ENCODE measurements at regions not wholly inside any gene's neighbourhood (a gene's known extent, or its start where the extent isn't known, plus 50 kb on each side); places are given as distances from the start of the nearest gene placed in this dataset.

DNA sequence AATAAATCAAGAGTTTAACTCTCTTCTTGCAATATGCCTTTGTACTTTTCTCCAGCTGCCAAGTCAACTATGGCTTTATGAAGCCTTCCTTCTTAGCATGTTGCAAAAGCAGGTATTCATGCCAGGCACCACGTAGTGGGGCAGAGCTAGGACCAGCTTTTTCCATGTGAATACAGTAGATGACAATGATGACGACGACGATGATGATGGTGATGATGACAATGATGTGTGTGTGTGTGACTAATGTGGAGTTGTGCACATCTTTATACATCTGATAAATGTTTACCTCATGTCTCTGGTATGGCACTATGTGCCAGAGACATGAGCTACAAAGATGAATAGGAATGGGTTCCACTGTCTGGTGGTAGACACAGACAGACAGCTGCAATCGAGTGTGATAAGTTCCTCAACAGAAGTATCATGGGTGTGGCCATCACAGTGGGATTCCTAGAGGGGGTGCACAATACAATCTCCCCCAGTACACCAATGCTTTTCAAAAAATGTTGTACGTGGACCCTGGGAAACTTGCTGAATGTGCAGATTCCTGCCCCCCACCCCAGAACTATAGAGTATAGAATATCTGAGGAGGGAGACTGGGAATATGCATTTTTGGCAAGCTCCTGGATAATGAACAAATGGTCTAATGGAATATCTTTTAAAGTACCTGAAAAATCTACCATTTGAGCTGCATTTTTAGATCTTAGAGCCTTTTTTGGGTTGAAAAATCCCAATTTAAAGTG lies 183.4 kb downstream of the ABCC12 start:
- no peak for DNase-seq (ENCODE audit: low spot score)

DNA sequence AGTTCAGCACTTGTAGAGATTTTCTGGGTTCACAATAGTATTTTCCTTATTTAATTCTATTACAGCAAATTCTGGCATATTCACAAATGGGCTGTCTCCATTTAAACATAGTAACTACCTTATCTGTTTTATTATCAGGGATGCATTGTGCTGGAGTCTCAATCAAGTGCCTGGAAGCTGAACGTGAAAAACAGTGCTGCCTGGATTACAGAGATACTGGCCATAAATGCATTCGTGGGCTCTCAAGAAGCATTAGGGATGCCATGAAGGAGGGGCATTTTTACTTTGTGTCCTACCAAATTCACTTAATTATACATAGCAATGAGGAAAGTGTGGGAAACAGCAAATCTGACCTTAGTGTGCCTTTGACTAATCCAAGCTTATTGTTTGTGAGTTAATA lies 184.6 kb downstream of the ABCC12 start:
- DNase-seq (ENCODE audit: low spot score) = no peak

DNA sequence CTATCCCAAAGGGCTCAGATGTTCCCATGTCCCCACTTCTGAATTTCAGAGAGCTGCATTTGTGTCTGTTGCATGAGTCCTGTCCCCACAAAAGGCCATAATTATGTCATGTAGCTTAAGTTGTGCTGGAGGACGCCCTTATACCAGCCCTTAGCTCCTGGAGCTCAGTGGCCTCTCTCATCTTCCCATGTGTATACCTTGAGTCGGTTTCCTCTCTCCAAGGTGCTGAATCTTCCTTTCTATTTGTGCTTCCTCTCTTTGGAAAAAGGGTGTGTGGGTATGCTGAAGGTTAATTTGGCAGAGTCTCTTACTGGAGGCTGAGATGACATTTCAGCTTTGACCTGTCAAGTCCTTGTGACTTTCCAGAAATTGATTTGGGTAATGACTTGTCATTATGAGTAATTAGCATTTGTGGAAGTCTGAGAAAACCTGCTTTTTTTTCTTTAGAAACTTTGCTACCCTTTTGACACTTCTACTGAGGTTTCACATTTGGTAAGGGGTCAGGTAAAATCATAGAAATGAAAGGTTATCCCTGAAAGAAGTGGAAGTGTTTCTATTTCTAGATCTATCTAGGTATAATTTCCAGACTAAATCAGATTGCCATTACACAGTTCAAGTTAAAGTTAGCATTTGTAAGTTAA lies 185.4 kb downstream of the ABCC12 start:
- DNase-seq (ENCODE audit: low spot score) = no peak

DNA sequence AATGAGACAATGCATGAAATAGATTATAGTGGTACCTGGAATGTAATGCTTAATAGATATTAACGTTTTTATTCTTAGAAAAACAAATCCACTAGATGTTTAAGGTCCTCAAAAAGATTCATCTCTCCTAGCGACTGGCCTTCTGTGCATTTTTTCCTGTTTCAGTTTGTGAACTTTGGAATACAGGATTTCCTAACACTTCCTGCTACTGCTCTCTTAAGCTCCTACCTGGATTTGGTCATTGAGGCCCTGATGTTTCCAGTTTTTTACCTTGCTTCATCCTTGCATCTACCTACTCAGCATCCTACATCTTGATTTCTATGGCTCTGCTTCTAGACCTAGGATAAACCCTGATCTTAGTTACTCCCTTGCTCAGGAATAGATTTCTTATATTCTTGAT lies 188.4 kb downstream of the ABCC12 start:
- DNase-seq (ENCODE audit: low spot score) = no peak

DNA sequence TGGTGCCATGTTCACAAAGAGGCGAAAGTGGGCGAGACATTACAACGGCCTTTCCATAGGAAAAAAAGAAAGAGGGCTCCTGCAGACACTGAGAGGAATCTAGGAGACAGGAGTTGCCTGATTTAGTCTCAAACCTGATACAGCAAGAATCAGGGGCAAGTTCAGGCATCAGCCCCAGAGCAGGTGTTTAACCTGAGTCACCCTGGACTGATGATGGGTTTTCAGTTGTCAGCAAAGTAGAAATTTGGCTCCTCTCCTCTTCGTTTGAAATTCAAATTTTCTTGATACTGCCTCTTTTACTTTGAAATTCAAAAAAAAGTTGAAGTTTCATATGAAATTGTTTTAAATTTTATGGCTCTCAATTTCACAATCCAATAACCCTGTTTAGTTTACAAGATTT lies 189.5 kb downstream of the ABCC12 start:
- no peak for DNase-seq (ENCODE audit: low spot score)

DNA sequence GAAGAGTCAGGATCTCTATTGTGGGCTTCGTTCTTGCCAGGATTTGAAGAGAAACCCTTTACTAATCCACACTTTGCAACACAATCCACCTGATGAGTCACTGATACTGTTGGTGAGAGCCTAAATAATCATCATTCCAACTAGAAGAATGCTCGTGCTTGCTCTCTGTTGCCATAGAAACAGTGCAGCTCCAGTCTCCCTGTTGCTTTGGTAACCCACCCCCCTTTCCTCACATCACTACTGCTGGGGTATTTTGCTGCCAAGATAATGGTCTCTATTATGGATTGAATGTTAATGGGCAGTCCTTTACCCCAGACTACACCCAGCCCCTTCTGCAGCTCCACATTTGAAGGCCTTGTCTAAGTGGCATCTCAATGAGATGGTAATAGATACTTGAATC lies 190.4 kb downstream of the ABCC12 start:
- DNase-seq (ENCODE audit: low spot score) = no peak

GRCh38 chr16:47958726-47959125 lies 197.1 kb downstream of the ABCC12 start:
- no peak for DNase-seq (ENCODE audit: low spot score)

DNA sequence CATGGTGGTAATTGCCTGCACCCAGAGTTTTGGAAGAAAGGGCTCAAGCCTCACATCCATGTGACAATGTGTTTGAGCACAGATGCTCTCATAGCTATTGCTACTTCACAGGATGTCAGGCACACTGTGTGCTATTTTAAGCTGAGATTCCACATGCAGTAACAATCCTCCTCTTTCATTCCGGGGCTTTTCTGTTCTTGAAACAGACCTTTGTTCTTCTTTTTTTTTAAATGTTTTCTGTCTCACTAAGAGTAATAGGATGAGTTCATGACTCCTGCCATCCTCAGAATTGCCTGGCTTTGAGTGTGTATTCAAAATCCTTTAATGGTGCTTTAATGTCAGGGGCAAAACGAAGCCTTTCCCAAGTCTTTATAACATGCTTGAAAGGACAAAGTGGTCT lies 198.9 kb downstream of the ABCC12 start:
- DNase-seq (ENCODE audit: low spot score) = no peak

GRCh38 chr16:47949714-47950113 lies 206.1 kb downstream of the ABCC12 start:
- no peak for DNase-seq (ENCODE audit: low spot score)

GRCh38 chr16:47949276-47949675 lies 206.5 kb downstream of the ABCC12 start:
- no peak for DNase-seq (ENCODE audit: low spot score)

GRCh38 chr16:47947723-47948122 lies 208.1 kb downstream of the ABCC12 start:
- DNase-seq (ENCODE audit: low spot score) = no peak

- no peak for DNase-seq (ENCODE audit: low spot score)
Observed at GRCh38 chr16:47946092-47946491, 209.7 kb downstream of the ABCC12 start.

GRCh38 chr16:47944589-47944988 lies 211.2 kb downstream of the ABCC12 start:
- no peak for DNase-seq (ENCODE audit: low spot score)

- DNase-seq (ENCODE audit: low spot score) = no peak
Observed at GRCh38 chr16:47943235-47943634, 212.6 kb downstream of the ABCC12 start.

GRCh38 chr16:47940466-47940865 lies 215.3 kb downstream of the ABCC12 start:
- DNase-seq (ENCODE audit: low spot score) = no peak

GRCh38 chr16:47939680-47940079 lies 216.1 kb downstream of the ABCC12 start:
- DNase-seq (ENCODE audit: low spot score) = no peak

DNA sequence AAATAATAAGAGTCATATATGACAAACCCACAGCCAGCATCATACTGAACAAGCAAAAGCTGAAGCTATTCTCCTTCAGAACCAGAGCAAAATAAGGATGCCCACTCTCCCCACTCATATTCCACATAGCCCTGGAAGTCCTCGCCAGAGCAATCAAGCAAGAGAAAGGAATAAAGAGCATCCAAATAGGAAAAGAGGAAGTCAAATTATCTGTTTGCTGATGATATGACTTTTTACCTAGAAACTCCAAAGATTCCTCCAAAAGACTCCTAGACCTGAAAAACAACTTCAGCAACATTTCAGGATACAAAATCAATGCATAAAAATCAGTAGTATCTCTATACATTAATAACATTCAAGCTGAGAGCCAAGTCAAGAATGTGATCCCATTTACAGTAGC lies 217.5 kb downstream of the ABCC12 start:
- no peak for DNase-seq (ENCODE audit: low spot score)

DNA sequence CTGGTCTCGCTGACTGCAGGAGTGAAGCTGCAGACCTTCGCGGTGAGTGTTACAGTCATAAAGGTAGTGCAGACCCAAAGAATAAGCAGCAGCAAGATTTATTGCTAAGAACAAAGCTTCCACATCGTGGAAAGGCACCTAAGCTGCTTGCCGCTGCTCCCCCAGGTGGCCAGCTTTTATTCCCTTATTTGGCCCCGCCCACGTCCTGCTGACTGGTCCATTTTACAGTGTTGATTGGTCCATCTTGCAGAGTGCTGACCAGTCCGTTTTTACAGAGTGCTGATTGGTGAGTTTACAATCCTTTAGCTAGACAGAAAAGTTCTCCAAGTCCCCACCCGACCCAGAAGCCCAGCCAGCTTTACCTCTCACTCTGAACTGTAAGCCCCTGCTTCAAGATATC lies 227.8 kb downstream of the ABCC12 start:
- no peak for DNase-seq (ENCODE audit: low spot score)

- no peak for DNase-seq (ENCODE audit: low spot score)
Observed at GRCh38 chr16:47927330-47927729, 228.5 kb downstream of the ABCC12 start.

DNA sequence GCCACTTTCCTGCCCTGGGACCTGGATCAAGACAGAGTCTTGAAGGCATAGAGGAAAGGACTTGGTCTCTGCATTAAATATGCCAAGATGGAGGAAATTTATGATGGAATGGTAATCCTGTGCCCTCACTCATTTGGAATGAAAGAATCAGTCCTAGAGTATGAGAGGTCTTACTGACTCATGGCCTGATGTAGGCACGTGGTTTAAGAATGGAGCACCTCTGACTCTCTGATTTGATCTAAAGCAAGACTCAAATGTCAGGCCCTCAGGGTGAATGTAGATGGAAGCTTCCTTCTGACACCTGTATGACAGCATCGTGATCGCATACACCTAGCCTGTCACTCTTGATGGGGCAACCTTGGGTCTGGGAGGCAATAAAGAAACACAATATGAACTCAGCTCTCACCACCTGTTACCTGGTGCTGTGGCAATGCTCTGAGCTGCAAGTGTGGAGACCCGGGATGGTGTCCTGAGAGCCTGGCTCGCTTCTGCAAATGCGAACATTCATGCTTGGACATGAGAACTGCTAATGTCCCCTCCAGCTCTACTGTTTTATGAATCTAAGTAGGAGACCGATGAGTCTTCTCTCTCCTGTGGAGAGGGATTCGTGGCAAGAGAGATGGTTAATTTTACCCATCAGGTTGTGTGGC lies 229.9 kb downstream of the ABCC12 start:
- DNase-seq (ENCODE audit: low spot score) = no peak

GRCh38 chr16:47924950-47925349 lies 230.8 kb downstream of the ABCC12 start:
- no peak for DNase-seq (ENCODE audit: low spot score)

DNA sequence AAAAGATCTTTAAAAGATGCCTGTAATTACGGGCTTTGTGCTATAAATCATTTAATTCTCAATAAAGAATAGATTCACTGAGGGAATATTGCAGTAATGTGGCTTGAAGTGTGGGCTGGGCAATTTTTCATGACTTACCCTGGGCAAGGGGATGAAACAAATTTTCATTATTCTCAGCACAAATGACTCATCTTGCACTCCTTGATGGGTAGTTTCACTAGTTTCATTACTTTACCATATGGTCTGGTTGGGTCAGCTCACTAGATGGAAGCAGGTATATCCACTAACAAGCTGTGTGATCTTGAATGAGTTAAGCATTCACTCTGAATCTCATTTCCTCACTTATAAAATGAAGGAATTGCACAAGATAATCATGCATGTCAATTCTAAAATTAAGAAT lies 234.3 kb downstream of the ABCC12 start:
- no peak for DNase-seq (ENCODE audit: low spot score)

- no peak for DNase-seq (ENCODE audit: low spot score)
Observed at GRCh38 chr16:47920709-47921108, 235.1 kb downstream of the ABCC12 start.

Data from mesenteric fat pad (tissue), 1 donor.